Cardiac septum (tissue), 1 donor: ENCODE measurements at regions not wholly inside any gene's neighbourhood (a gene's known extent, or its start where the extent isn't known, plus 50 kb on each side); places are given as distances from the start of the nearest gene placed in this dataset.

Source experiments
- DNase-seq: peaks from one replicate; pipeline ENCODE4 v3.0.0-alpha.2; 2020; ENCODE audit warnings: low spot score
- intact Hi-C: fragments of 100-400 bp; cut with DNase I; formaldehyde crosslinking; loops from one replicate; pipeline ENCODE4 v1.14.0; 2022
- donor health status: DM: no; HTN: no; CAD: no.

DNA sequence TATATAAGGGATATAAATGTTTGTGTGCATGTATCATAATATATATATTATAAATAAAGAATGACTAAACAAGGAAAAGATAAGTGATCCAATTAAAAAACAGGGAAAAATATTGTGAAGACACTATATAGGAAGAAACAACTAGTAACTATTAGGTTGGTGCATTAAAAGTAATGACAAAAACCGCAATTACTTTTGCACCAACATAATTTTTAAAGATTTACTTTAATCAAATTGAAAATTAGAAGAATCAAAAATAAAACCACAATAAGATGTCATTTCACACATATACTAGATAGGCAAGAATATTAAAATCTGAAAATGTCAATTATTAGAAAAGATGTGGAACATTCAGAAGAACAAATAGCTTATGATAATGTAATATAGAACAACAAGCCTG, 595.9 kb downstream of the KCNJ3 start:
- intact Hi-C loops, result no loop called here
- DNase-seq, result no peak

DNA sequence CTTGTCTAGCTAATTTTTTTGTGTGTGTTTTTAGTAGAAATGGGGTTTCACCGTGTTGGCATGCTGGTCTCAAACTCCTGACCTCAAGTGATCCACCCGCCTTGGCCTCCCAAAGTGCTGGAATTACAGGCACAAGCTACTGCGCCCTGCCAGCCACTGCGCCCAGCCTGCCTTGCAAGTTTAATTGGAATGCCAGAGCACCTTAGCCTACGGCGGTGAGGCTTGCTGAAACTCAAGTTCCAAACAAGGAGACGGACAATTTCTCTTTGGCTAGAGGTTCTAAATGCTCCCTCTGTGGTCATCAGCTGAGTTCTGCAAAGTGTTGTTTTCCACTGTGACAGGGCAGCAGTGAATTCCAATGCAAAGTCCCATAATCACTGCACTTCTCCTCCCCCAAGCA, 583.4 kb downstream of the KCNJ3 start:
- intact Hi-C loops, result no loop called here
- DNase-seq, result no peak

DNA sequence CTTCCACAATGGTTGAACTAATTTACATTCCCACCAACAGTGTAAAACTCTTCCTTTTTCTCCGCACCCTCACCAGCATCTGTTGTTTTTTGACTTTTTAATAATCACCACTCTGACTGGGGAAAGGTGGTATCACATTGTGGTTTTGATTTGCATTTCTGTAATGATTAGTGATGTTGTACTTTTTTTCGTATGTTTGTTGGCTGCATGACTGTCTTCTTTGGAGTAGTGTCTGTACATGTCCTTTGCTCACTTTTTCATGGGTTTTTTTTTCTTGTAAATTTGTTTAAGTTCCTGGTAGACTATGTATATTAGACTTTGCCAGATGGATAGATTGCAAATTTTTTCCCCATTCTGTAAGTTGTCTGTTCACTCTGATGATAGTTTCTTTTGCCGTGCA, 574.8 kb downstream of the KCNJ3 start:
- no peak for DNase-seq
- intact Hi-C loops, result no loop called here

DNA sequence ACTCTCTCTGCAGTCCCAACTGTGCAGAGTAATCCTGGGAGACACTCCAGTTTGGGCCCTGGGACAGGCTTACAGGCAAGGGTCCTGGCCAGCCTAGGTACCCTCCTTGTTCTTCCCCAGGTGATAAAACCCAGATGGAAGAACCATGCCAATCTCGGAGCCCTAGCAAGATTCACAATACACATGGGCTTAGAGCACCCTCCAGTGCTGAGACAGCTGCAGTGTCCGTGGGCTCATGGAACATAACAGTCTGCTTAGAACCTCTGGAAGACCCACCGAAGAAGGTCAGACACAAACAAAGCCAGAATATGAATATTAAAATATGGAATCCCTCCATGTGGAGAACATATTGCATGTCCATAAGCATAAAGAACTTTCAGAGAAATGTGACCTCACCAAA, 568.1 kb downstream of the KCNJ3 start:
- no peak for DNase-seq
- intact Hi-C loops, result no loop called here

DNA sequence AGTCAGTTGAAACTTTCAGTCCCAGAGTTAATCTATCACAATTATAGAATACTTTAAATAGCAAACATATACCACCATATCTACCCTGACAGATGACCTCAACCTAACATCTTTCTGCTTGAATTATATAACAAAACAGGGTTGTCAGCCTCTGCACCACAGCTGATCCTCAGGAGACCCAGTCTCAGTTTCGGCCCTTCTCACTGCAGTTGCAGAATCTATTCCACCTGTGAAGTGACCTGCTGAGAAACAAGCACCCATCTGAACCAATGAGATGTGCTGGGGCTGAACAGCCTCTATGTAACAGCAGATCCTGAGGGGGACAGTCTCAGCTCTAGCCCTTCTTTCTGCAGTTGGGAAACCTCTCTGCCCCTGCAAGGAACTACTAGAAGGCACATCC, 567.6 kb downstream of the KCNJ3 start:
- intact Hi-C loops, result no loop called here
- DNase-seq, result no peak

DNA sequence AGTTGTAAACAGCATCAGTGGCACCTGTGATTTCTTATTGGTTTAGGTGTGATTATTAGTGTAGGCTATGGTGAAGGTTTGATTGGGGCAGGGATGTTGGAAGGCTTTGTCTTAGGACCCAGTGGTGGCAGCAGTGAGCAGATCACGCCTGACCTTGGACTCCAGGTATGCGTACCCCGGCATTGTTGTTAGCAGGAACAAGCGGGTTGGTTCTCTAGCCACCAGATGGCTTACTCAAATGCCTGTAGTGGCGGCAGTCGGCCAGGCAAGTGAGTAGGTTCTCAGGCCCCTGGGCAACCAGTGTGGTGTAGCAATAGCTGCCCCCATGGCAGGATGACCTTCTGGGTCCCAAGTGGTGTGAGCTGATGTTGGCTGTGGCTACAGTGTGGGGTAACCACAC, 558.3 kb downstream of the KCNJ3 start:
- no peak for DNase-seq
- intact Hi-C loops, result no loop called here

DNA sequence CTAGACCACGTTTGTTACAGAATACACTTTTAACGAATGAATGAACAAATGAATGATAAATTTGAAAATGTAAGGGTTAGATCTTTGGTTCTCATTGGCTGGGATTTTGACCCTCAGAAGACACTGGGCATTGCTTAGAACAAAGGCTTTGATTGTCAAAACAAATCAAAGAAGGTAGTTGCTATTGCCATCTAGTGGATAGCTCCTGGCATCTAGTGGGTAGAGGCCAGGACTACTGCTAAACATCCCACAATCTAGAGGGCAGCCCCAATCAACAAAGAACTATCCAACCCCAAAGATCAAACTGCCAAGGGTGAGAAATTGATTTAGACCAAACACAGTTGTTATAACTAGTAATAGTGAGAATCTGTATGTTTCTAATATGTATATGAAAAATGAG, 552.3 kb downstream of the KCNJ3 start:
- DNase-seq, result no peak
- intact Hi-C loops, result no loop called here

DNA sequence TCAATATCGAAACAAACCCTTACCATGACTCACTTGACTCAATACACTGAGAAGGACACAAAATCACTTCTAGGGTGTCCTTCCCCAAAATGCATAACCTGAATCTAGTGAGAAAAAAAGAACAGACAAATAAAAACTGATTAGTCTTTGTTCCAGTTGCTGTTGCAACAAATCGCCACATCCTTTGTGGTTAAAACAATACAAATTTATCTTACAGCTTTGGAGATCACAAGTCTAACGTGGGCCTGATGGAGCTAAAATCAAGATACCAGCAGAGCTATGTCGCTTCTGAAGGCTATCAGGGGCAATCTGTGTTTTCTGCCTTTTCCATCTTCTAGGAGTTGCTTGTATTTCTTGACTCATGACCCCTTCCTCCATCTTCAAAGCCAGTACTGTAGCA, 541.7 kb downstream of the KCNJ3 start:
- DNase-seq, result no peak
- intact Hi-C loops, result no loop called here

DNA sequence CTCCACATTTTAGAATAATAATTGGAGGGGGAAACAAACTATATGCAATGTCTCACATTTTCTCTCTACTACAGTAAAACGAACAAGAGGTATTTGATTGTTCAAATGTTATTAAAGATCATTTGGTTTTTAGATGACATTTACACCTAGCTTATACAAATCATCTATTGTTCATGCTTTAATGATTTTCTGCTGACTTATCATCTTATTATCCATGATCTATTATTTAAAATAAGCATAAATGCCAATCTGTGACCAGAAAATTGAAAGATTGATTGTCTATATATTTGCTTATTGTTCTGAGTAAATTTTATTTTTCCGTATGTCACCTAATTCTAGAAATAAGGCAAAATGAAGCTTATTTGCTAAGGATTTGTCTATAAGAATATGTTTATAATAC, 537.2 kb downstream of the KCNJ3 start:
- no peak for DNase-seq
- intact Hi-C loops, result no loop called here

DNA sequence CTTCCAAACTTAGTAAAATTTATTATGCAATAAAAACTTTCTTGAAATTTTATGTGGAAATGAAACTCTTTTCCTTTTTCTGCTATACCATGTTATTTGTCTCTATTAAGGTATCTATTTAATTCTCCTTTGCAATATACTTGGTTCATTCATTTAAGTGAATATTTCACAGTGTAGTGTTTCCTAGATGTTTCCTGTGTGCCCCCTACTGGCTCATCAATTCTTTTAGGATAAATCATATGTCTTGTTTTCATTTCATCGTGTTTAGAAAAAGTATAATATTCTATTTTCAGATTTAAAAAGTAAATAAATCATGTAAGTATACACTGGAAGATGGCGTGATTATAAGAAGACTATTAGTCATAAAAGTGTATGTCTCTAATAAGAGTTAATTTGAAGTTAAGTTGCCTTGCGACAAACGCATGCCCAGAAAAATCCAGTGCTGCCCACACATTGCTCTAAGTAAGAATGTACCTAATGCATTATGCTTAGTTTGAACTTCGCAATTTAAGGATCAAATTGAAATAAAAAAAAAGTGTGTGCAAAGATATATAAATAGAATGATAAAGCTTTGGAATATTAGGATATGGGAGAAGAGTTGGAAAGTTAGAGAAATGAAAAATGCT, 525.4 kb downstream of the KCNJ3 start:
- intact Hi-C loops, result no loop called here
- DNase-seq, result no peak

DNA sequence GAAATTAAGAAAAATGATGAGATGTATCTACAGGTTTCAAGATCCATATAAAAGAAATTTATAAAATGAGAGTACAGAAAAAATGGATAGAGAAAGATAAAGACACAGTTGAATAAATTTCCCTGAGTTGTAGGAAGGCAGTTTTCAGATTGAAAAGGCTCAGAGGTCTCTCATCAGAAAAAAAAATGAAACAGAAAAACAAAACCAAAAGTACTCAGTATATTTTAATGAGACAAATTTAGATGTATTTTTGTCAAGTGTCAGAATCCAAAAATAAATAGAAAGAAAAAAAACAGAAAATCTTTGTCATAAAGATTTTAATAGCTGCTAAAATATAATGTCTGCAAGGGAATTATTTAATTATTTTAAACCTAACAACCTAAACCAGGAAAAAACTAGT, 520.5 kb downstream of the KCNJ3 start:
- intact Hi-C loops, result no loop called here
- DNase-seq, result no peak

DNA sequence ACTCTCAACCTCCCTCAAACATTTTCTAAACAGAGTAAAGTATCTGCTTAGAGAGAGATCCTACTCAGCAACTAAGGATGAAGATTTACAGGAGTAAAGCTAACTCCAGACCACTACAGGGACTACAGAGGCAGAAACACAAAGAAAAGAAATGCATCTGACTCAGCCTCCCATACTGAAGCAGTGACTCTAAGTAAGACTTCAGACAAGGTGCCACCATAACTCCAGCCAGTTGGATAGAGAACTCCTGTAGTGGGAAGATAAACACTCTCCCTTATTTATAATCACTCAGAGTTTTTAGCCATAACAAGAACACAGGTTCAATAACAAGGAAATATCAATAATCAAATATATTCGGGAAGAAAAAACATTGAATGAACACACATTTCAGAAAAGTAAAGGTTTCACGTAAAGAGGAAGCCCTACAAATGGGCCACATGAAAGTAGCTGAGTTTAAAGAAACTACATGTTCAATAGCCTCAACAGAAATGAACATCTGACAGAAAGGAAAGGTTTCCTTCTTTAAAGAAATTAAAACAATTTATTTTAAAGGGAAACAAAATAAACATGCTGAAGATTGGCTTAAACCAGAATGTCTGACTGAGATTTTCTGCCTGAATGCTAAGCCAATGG, 519.9 kb downstream of the KCNJ3 start:
- intact Hi-C loops, result no loop called here
- no peak for DNase-seq

DNA sequence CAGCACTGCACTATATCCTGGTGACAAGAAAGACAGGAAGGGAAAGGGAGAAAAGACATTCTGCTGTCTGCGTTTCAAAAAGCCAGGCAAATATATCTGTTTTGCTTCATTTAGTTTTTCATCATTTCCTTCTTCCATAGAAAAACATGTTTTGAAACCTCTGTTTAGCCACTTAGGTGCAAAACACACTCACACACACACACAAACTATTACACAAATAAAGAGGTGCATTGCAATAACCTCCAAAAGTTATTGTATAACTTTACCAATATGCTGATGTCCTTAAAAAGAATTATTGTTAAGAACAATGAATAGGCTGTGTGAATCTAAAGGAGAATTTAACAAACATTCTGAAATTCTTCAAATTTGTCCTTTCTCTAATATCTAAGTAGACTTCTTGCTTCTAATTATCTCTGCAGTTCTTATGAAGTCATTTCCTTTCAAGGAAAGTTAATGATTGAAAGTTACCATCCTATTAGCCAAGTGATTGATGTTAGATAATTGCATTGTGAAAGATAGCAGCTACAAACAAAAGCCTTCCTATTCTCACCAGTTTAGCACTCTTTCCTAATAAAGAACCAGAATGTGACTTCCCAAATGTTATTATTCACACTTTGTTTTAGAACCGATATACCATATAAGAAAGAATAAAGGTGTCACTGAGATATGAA, 516.7 kb downstream of the KCNJ3 start:
- intact Hi-C loops, result no loop called here
- DNase-seq, result no peak

DNA sequence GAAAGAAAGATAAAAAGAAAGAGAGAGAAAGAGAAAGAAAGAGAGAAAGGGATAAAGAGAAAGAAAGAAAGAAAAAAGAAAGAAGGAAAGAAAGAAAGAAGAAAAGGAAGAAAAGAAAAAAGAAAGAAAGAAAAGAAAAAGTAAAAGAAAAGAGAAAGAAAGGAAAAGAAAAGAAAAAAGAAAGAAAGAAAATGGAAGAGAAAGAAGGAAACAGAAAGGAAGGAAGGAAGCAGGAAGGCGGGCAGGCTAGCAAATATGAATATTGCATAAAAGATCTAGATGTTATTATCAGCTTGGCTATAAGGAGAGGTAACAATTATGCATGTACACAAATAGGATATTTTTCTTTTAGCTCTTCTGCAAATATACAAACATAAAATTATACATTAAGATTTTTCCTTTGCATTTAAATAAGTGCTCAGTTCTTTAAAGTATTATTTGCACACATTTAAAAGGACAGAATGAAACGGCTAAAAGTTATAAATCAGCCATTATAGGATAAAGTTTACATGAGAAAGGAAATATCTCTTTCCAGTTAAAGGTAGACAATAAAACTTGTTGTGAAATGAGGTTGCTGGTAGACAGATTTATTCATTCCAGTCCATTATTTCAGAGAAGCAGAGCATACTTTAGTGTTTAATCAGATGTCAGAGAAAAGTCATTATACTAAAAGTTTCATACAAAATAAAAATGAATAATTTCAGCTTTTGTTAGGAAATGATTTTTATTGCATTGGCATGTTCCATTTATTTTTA, 511.4 kb downstream of the KCNJ3 start:
- intact Hi-C loops, result no loop called here
- DNase-seq, result no peak

DNA sequence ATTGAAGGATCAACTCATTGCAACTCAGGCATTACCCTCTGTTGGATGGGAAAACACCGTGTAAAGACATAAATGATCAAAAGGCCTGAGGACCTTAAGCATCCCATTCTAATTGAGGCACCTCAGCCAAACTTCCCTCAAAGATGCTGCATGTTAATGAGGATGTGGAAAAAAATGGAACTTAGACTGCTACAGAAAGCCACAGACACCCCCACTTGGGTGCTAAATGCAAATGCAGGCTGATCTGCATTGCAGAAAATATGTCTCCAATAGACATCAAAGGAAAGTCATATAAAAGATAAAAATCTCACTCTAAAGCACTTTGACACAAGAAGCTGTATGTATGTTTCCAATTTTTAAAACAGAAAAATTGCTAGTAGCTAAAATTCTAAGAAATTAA, 504.7 kb downstream of the KCNJ3 start:
- DNase-seq, result no peak
- intact Hi-C loops, result no loop called here

DNA sequence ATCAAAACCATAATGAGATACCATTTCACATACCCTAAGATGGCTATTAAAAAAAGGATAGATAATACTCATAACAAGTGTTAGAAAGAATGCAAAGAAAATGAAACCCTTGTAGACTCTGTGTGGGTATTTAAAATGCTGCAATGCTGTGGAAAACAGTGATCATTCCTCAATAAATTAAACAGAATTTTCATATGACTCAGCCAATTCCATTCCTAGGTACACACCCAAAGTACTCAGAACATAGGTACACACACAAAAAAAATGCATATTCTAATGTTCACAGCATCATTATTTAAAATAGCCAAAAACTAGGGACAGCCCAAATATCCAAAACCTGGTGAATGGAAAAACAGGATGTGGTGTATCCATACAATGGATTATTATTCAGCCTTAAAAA, 502.3 kb downstream of the KCNJ3 start:
- no peak for DNase-seq
- intact Hi-C loops, result no loop called here

DNA sequence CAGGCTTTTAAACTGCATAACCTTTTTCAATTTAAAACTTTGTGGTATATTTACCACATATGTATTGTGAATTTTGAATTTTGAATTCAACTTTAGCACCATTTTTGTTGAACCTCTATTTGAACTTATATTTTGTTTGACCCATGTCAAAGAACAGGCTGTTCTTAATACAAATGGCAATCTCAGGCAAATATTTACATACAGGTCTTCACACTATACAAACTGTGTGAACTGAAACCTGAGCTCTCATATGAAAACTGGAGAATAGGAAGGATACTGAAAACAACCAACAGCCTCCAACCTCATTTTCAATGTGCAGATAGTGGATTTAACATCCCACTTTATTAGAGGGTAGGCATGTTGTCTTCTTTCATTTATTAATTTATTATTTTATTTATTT, 491.8 kb downstream of the KCNJ3 start:
- no peak for DNase-seq

DNA sequence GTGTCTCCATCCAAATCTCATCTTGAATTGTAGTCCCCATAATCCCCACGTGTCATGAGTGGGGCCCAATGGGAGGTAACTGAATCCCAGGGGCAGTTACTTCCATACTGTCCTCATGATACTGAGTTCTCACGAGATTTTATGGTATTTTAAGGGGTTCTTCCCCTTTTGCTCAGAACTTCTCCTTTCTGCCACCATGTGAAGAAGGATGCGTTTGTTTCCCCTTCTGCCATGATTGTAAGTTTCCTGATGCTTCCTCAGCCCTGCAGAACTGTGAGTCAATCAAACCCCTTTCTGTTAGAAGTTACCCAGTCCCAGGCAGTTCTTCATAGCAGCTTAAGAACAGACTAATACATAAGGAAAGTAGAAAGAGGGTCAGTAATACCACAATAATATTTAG, 480.4 kb downstream of the KCNJ3 start:
- DNase-seq, result no peak
- intact Hi-C loops, result no loop called here

More for the DNA sequence above, 491.8 kb downstream of the KCNJ3 start:
- intact Hi-C loops, result no loop called here

DNA sequence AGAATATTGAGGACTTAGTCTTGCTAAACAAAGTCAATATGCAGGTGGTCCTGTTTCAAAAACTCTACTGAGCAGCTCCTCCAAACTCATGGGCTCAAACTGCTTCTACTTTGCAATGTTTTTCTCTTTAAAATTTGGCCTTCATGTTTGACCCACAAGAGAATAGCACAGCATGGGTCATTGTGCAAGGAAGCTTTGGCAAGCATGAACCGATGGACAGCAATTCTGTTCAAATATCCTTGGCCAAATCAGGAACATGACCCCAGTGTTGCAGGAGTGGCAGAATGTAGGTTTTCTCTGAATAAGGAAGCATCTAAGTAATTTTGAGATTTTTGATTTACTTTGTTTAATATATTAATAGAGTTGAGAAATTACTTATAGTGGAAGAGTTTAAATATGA, 477.9 kb downstream of the KCNJ3 start:
- no peak for DNase-seq
- intact Hi-C loops, result no loop called here

DNA sequence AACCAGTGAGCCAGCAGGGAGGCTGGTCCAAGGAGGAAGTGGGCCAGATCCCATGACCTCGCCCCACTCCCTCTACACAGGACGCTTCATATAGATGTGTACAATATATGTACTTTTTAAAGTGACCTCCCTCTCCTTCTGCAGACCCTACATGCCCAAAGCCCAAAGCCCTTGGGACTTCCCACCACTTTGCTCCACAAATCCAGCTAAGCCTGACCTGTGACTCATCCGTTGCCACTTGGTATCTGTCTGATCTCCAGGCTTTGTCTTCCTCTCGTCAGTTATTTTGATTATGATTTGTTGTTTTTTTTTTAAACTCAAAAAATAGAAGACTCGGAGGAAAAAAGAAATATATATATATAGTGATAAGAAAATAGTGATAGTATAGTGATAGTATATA, 470.8 kb downstream of the KCNJ3 start:
- no peak for DNase-seq
- intact Hi-C loops, result no loop called here

DNA sequence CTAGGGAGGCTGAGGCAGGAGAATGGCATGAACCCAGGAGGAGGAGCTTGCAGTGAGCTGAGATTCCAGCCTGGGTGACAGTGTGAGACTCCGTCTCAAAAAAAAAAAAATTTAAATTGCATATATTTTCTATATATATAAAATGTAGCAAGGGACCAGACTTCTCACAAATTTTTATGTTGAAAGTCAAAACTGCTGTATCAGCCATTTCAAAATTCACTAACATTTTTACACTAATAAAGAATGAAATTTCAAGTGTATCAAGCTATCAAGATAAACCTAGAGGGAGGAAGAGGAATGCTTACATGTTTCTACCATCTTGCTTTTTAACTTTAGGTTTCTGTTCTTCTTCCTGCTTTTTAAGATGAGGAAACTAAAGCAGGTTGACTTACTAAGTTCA, 464.0 kb downstream of the KCNJ3 start:
- intact Hi-C loops, result no loop called here
- DNase-seq, result no peak
